GM12892 (cell line): ENCODE measurements at regions not wholly inside any gene's neighbourhood (a gene's known extent, or its start where the extent isn't known, plus 50 kb on each side); places are given as distances from the start of the nearest gene placed in this dataset.

ENCODE experiments used
- POLR2A ChIP-seq: IDR thresholded peaks from 2 replicates; pipeline ENCODE4 v1.6.1; 2011; ENCODE audit warnings: low read depth, low read length, control low read depth
- POLR2AphosphoS5 ChIP-seq: IDR thresholded peaks from 2 replicates; pipeline ENCODE4 v1.6.1; 2011; ENCODE audit warnings: low read depth, low read length, control low read depth
- TAF1 ChIP-seq: IDR thresholded peaks from 2 replicates; pipeline ENCODE4 v1.6.1; 2011; ENCODE audit warnings: low read depth, mild to moderate bottlenecking, control low read depth, low read length, borderline replicate concordance

- no peak for TF ChIP-seq TAF1
- TF ChIP-seq POLR2A, result no peak
- no peak for TF ChIP-seq POLR2AphosphoS5
Observed at GRCh38 chr12:5293773-5294172, 138.1 kb upstream of the NTF3 start.
